H9 (cell line): ENCODE measurements at regions not wholly inside any gene's neighbourhood (a gene's known extent, or its start where the extent isn't known, plus 50 kb on each side); places are given as distances from the start of the nearest gene placed in this dataset.

ENCODE experiments used
- DNase-seq: peaks from one replicate; pipeline ENCODE4 v3.0.0-alpha.2; 2017
- H2AFZ ChIP-seq: one replicate; pipeline ENCODE4 v1.6.1; 2013; ENCODE audit warnings: mild to moderate bottlenecking, low read length, control low read depth, moderate library complexity
- H2AK5ac ChIP-seq: 2 replicates; pipeline ENCODE4 v1.6.1; 2013; ENCODE audit warnings: low read length, control low read depth, mixed read lengths; ENCODE audit not compliant: insufficient read length
- H2BK120ac ChIP-seq: one replicate; pipeline ENCODE4 v1.6.1; 2013; ENCODE audit warnings: low read depth, mild to moderate bottlenecking, low read length, control low read depth, inconsistent platforms; ENCODE audit not compliant: poor library complexity, severe bottlenecking
- H2BK12ac ChIP-seq: 2 replicates; pipeline ENCODE4 v1.6.1; 2013; ENCODE audit warnings: low read length, control low read depth, mixed read lengths, low read depth; ENCODE audit not compliant: insufficient read length
- H2BK15ac ChIP-seq: 2 replicates; pipeline ENCODE4 v1.6.1; 2013; ENCODE audit warnings: low read depth, low read length, control low read depth
- H2BK20ac ChIP-seq: one replicate; pipeline ENCODE4 v1.6.1; 2013; ENCODE audit warnings: low read depth, mild to moderate bottlenecking, low read length, control low read depth, inconsistent platforms; ENCODE audit not compliant: poor library complexity, severe bottlenecking
- H2BK5ac ChIP-seq: 2 replicates; pipeline ENCODE4 v1.6.1; 2013; ENCODE audit warnings: low read length, control low read depth, mixed read lengths; ENCODE audit not compliant: insufficient read length
- H3K14ac ChIP-seq: 2 replicates; pipeline ENCODE4 v1.6.1; 2013; ENCODE audit warnings: low read length, control low read depth; ENCODE audit not compliant: insufficient read depth
- H3K18ac ChIP-seq: 2 replicates; pipeline ENCODE4 v1.6.1; 2013; ENCODE audit warnings: low read depth, mild to moderate bottlenecking, mixed read lengths, low read length, control low read depth; ENCODE audit not compliant: insufficient read length
- H3K23ac ChIP-seq: 2 replicates; pipeline ENCODE4 v1.6.1; 2013; ENCODE audit warnings: low read length, control low read depth, mixed read lengths, low read depth; ENCODE audit not compliant: insufficient read length
- H3K23me2 ChIP-seq: 2 replicates; pipeline ENCODE4 v1.6.1; 2013; ENCODE audit warnings: low read depth, mild to moderate bottlenecking, mixed read lengths, low read length, control low read depth; ENCODE audit not compliant: insufficient read length, poor library complexity, severe bottlenecking
- H3K27ac ChIP-seq: 2 replicates; pipeline ENCODE4 v1.5.1; 2013; ENCODE audit warnings: low read length, control low read depth, mixed read lengths, low read depth; ENCODE audit not compliant: insufficient read length
- H3K27me3 ChIP-seq: 2 replicates; pipeline ENCODE4 v1.6.1; 2013; ENCODE audit warnings: low read length, control low read depth, inconsistent platforms; ENCODE audit not compliant: insufficient read depth
- H3K4ac ChIP-seq: 2 replicates; pipeline ENCODE4 v1.6.1; 2013; ENCODE audit warnings: low read depth, mild to moderate bottlenecking, control low read depth, inconsistent platforms, low read length, moderate library complexity
- H3K4me1 ChIP-seq: 2 replicates; pipeline ENCODE4 v1.6.1; 2013; ENCODE audit warnings: low read length, control low read depth, inconsistent platforms; ENCODE audit not compliant: insufficient read depth
- H3K4me2 ChIP-seq: 2 replicates; pipeline ENCODE4 v1.6.1; 2013; ENCODE audit warnings: low read length, control low read depth, mixed read lengths; ENCODE audit not compliant: insufficient read length, insufficient read depth
- H3K56ac ChIP-seq: 2 replicates; pipeline ENCODE4 v1.6.1; 2013; ENCODE audit warnings: low read depth, mild to moderate bottlenecking, mixed read lengths, low read length, control low read depth; ENCODE audit not compliant: insufficient read length
- H3K79me1 ChIP-seq: 2 replicates; pipeline ENCODE4 v1.6.1; 2013; ENCODE audit warnings: low read depth, mild to moderate bottlenecking, moderate library complexity, low read length, control low read depth, inconsistent platforms; ENCODE audit not compliant: insufficient read depth, poor library complexity, severe bottlenecking
- H3K79me2 ChIP-seq: 2 replicates; pipeline ENCODE4 v1.6.1; 2013; ENCODE audit warnings: low read length, control low read depth, inconsistent platforms; ENCODE audit not compliant: insufficient read depth
- H3K9ac ChIP-seq: 2 replicates; pipeline ENCODE4 v1.6.1; 2013; ENCODE audit warnings: low read length, control low read depth, mixed read lengths; ENCODE audit not compliant: insufficient read length; ENCODE audit errors: extremely low read depth
- H3K9me3 ChIP-seq: one replicate; pipeline ENCODE4 v1.6.1; 2013; ENCODE audit warnings: low read depth, low read length, inconsistent platforms; ENCODE audit not compliant: control insufficient read depth
- H3T11ph ChIP-seq: one replicate; pipeline ENCODE4 v1.6.1; 2013; ENCODE audit warnings: mild to moderate bottlenecking, low read length, control low read depth, inconsistent platforms
- H4K20me1 ChIP-seq: one replicate; pipeline ENCODE4 v1.6.1; 2013; ENCODE audit not compliant: control insufficient read depth, insufficient read length, insufficient read depth
- H4K5ac ChIP-seq: 2 replicates; pipeline ENCODE4 v1.6.1; 2013; ENCODE audit warnings: low read depth, mild to moderate bottlenecking, mixed read lengths, low read length, control low read depth; ENCODE audit not compliant: insufficient read length
- H4K8ac ChIP-seq: replicated peaks from 2 replicates; pipeline ENCODE4 v1.6.1; 2013; ENCODE audit warnings: low read length, control low read depth, mixed read lengths, low read depth; ENCODE audit not compliant: insufficient read length
- H4K91ac ChIP-seq: 2 replicates; pipeline ENCODE4 v1.6.1; 2013; ENCODE audit warnings: low read depth, mild to moderate bottlenecking, moderate library complexity, mixed read lengths, low read length, control low read depth; ENCODE audit not compliant: insufficient read length
- H3K27ac Mint-ChIP-seq, 3 experiments: 2 replicates in 2 of 3; 3 replicates in 1 of 3; pipeline ENCODE4 v1.8.0; 2020 to 2021; ENCODE audit warnings: mixed read lengths in 3 of 3, mild to moderate bottlenecking in 1 of 3, moderate library complexity in 1 of 3
- H3K27me3 Mint-ChIP-seq: 2 replicates; pipeline ENCODE4 v1.8.0; 2021; ENCODE audit warnings: low read depth, mild to moderate bottlenecking, moderate library complexity, mixed read lengths
- H3K36me3 Mint-ChIP-seq, 3 experiments: 2 replicates in 2 of 3; 3 replicates in 1 of 3; pipeline ENCODE4 v1.8.0; 2020 to 2021; ENCODE audit warnings: low read depth in 3 of 3, mixed read lengths in 3 of 3; ENCODE audit not compliant: insufficient read depth in 1 of 3
- H3K4me1 Mint-ChIP-seq, 2 experiments: 2 replicates each; pipeline ENCODE4 v1.8.0; 2020; ENCODE audit warnings: mixed read lengths in 2 of 2
- H3K4me3 Mint-ChIP-seq, 2 experiments: 2 replicates in 1 of 2; 3 replicates in 1 of 2; pipeline ENCODE4 v1.8.0; 2020 to 2021; ENCODE audit warnings: mild to moderate bottlenecking in 2 of 2, mixed read lengths in 2 of 2, moderate library complexity in 1 of 2
- H3K9me3 Mint-ChIP-seq, 2 experiments: 2 replicates in 1 of 2; 3 replicates in 1 of 2; pipeline ENCODE4 v1.8.0; 2020; ENCODE audit warnings: mild to moderate bottlenecking in 2 of 2, mixed read lengths in 2 of 2, moderate library complexity in 1 of 2
- CTCF ChIP-seq: fragments of 200-600 bp; sonication (generic); conservative IDR thresholded peaks from 3 replicates; pipeline ENCODE4 v1.8.0; 2021; ENCODE audit warnings: antibody characterized with exemption, mild to moderate bottlenecking
- WGBS: extraction: QIAGEN DNeasy Blood & Tissue Kit; methylation state at CpG from one replicate; pipeline ENCODE4 v1.1.7; 2013; ENCODE audit warnings: missing lambda C conversion rate, low lambda C conversion rate, mixed read lengths; ENCODE audit not compliant: insufficient read length; ENCODE audit errors: extremely low coverage; 5-methylcytosine and 5-hydroxymethylcytosine counted together

- no peak overlapping the region for H3K9ac ChIP-seq
- no peak overlapping the region for H3K23ac ChIP-seq
- no peak overlapping the region for H3T11ph ChIP-seq
- H2AK5ac ChIP-seq, result no peak overlapping the region
- no CpG with 5 or more reads among the region's 3 CpGs for WGBS
- no peak overlapping the region for H3K4ac ChIP-seq
- no peaks in the 10 kb centered on the region for H3K79me1 ChIP-seq
- no peak overlapping the region for H3K27ac Mint-ChIP-seq
- H2BK20ac ChIP-seq, result no peak overlapping the region
- no peak for DNase-seq
- no peak overlapping the region for H3K4me2 ChIP-seq
- H3K4me1 Mint-ChIP-seq, result peaks cover 0 to 6% of the 10 kb centered on the region in 2 experiments; a peak in 2 of 4 replicates
- no peaks in the 10 kb centered on the region for H3K36me3 Mint-ChIP-seq
- no peak for TF ChIP-seq CTCF
- H3K4me1 ChIP-seq, result no peaks in the 10 kb centered on the region
- H3K4me3 Mint-ChIP-seq, result no peak overlapping the region
- H3K27ac ChIP-seq, result no peak overlapping the region
- H3K79me2 ChIP-seq, result no peaks in the 10 kb centered on the region
- no peaks in the 10 kb centered on the region for H3K23me2 ChIP-seq
- no peak overlapping the region for H2BK5ac ChIP-seq
- no peak overlapping the region for H2BK120ac ChIP-seq
- H2BK15ac ChIP-seq, result no peak overlapping the region
- peaks cover 6% of the 10 kb centered on the region for H3K27me3 Mint-ChIP-seq
- H3K56ac ChIP-seq, result no peak overlapping the region
- H4K20me1 ChIP-seq, result no peaks in the 10 kb centered on the region
- H4K91ac ChIP-seq, result no peak overlapping the region
- H4K8ac ChIP-seq, result no peak overlapping the region
- H3K14ac ChIP-seq, result no peak overlapping the region
- H3K18ac ChIP-seq, result no peak overlapping the region
- no peaks in the 10 kb centered on the region for H3K9me3 ChIP-seq
- H4K5ac ChIP-seq, result peak overlapping the region; percentile 36
- no peaks in the 10 kb centered on the region for H3K27me3 ChIP-seq
- H2BK12ac ChIP-seq, result no peak overlapping the region
- H3K9me3 Mint-ChIP-seq, result peaks cover 0 to under 1% of the 10 kb centered on the region in 2 experiments; a peak in 1 of 5 replicates
- no peak overlapping the region for H2AFZ ChIP-seq
These were observed 115.9 kb upstream of the TWIST2 start for GRCh38 chr2:238731961-238732360.
